CD4-positive, alpha-beta memory T cell (primary cell): ENCODE measurements at regions not wholly inside any gene's neighbourhood (a gene's known extent, or its start where the extent isn't known, plus 50 kb on each side); places are given as distances from the start of the nearest gene placed in this dataset.

ENCODE experiments used
- CTCF ChIA-PET: fragments of 350-600 bp; sonication (Branson Sonifier 250); formaldehyde crosslinking; loops from one replicate; lab custom pipeline; 2021; ENCODE audit warnings: inconsistent platforms; ENCODE audit not compliant: partially characterized antibody; lab: Charles Lee
- POLR2A ChIA-PET: fragments of 350-600 bp; sonication (Branson Sonifier 250); formaldehyde crosslinking; loops from one replicate; lab custom pipeline; 2021; ENCODE audit not compliant: partially characterized antibody; lab: Charles Lee
- DNase-seq, 5 donors: peaks; one replicate each; pipeline versions ENCODE4 v3.0.0 to v3.0.0-alpha.2; 2020 to 2022; ENCODE audit warnings: mixed read lengths in 1 of 5
- H3K27ac ChIP-seq: one replicate; pipeline ENCODE4 v1.7.0; 2013; ENCODE audit warnings: low read depth, low read length
- H3K27me3 ChIP-seq: 2 replicates; pipeline ENCODE4 v1.7.0; 2013; ENCODE audit warnings: mild to moderate bottlenecking, low read length, moderate library complexity; ENCODE audit not compliant: insufficient read depth
- H3K36me3 ChIP-seq: 2 replicates; pipeline ENCODE4 v1.7.0; 2013; ENCODE audit warnings: mild to moderate bottlenecking, low read length, moderate library complexity; ENCODE audit not compliant: insufficient read depth
- H3K4me1 ChIP-seq: 2 replicates; pipeline ENCODE4 v1.7.0; 2013; ENCODE audit warnings: mild to moderate bottlenecking, low read length, moderate library complexity; ENCODE audit not compliant: insufficient read depth
- H3K4me3 ChIP-seq, 2 donors: one replicate each; pipeline ENCODE4 v1.7.0; 2013; ENCODE audit warnings: low read length in 2 of 2, mild to moderate bottlenecking in 1 of 2
- H3K9me3 ChIP-seq, 2 donors: one replicate each; pipeline ENCODE4 v1.7.0; 2013; ENCODE audit warnings: low read length in 2 of 2, control low read depth in 1 of 2; ENCODE audit not compliant: control insufficient read depth in 1 of 2
- H3K27ac Mint-ChIP-seq, 7 donors: one replicate each; pipeline ENCODE4 v1.8.0; 2020 to 2021; ENCODE audit warnings: mixed read lengths in 7 of 7, mild to moderate bottlenecking in 6 of 7, inconsistent platforms in 3 of 7, moderate library complexity in 3 of 7
- H3K27me3 Mint-ChIP-seq, 2 donors: one replicate each; pipeline ENCODE4 v1.8.0; 2020 to 2021; ENCODE audit warnings: mixed read lengths in 2 of 2
- H3K36me3 Mint-ChIP-seq, 2 donors: one replicate each; pipeline ENCODE4 v1.8.0; 2020 to 2021; ENCODE audit warnings: mixed read lengths in 2 of 2, inconsistent platforms in 1 of 2, mild to moderate bottlenecking in 1 of 2
- H3K4me1 Mint-ChIP-seq, 4 donors: one replicate each; pipeline ENCODE4 v1.8.0; 2020 to 2021; ENCODE audit warnings: mixed read lengths in 4 of 4, mild to moderate bottlenecking in 1 of 4
- H3K4me3 Mint-ChIP-seq, 8 donors: one replicate each; pipeline ENCODE4 v1.8.0; 2020 to 2021; ENCODE audit warnings: mixed read lengths in 8 of 8, mild to moderate bottlenecking in 7 of 8, moderate library complexity in 6 of 8, inconsistent platforms in 3 of 8
- H3K9me3 Mint-ChIP-seq, 8 donors: one replicate each; pipeline ENCODE4 v1.8.0; 2020 to 2021; ENCODE audit warnings: mixed read lengths in 8 of 8, mild to moderate bottlenecking in 5 of 8, inconsistent platforms in 3 of 8, moderate library complexity in 1 of 8
- intact Hi-C: fragments of 100-400 bp; cut with micrococcal nuclease; formaldehyde crosslinking; loops from one replicate; pipeline ENCODE4 v1.15.1; 2023

GRCh38 chr5:18503797-18504328 is 869.6 kb downstream of the TAF11L14 start:
- DNase-seq: no peak
- H3K4me3 ChIP-seq: no peak overlapping the region
- H3K27ac Mint-ChIP-seq: no peak overlapping the region
- H3K9me3 Mint-ChIP-seq: peaks cover 0 to 14% (median under 1%) of the 10 kb centered on the region in 8 donors
- H3K36me3 ChIP-seq: no peaks in the 10 kb centered on the region
- no peak overlapping the region for H3K4me3 Mint-ChIP-seq
- no peaks in the 10 kb centered on the region for H3K36me3 Mint-ChIP-seq
- intact Hi-C loops: no loop called here
- H3K4me1 Mint-ChIP-seq: no peaks in the 10 kb centered on the region
- H3K27ac ChIP-seq: no peak overlapping the region
- no peaks in the 10 kb centered on the region for H3K4me1 ChIP-seq
- no peaks in the 10 kb centered on the region for H3K27me3 ChIP-seq
- ChIA-PET POLR2A (no interaction called here), CTCF (no interaction called here)
- H3K27me3 Mint-ChIP-seq: no peaks in the 10 kb centered on the region
- no peaks in the 10 kb centered on the region for H3K9me3 ChIP-seq

DNA sequence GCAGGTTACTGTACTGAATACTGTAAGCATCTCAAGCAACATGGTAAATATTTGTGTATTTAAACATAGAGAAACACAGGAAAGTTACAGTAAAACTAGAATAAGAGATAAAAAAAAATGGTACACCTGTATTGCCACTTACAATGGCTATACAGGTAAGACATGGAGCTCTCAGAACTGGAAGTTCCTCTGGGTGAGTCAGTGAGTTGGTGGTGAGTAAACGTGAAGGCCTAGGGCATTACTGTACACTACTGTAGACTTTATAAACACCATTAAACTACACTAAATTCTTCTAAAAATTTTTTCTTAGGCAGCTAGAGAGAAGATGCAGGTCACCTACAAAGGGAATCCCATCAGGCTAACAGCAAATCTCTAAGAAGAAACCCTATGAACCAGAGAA is 872.9 kb downstream of the TAF11L14 start:
- Mint-ChIP-seq H3K36me3 (no peaks in the 10 kb centered on the region), H3K9me3 (peaks cover 0 to 21% (median 2%) of the 10 kb centered on the region in 8 donors), H3K27me3 (no peaks in the 10 kb centered on the region), H3K27ac (no peak overlapping the region), H3K4me1 (no peaks in the 10 kb centered on the region), H3K4me3 (no peak overlapping the region)
- no peaks in the 10 kb centered on the region for H3K4me1 ChIP-seq
- no peak overlapping the region for H3K27ac ChIP-seq
- CTCF ChIA-PET: no interaction called here
- no peaks in the 10 kb centered on the region for H3K27me3 ChIP-seq
- intact Hi-C loops: no loop called here
- POLR2A ChIA-PET: no interaction called here
- H3K9me3 ChIP-seq: no peaks in the 10 kb centered on the region
- DNase-seq: no peak
- H3K4me3 ChIP-seq: no peak overlapping the region
- no peaks in the 10 kb centered on the region for H3K36me3 ChIP-seq

DNA sequence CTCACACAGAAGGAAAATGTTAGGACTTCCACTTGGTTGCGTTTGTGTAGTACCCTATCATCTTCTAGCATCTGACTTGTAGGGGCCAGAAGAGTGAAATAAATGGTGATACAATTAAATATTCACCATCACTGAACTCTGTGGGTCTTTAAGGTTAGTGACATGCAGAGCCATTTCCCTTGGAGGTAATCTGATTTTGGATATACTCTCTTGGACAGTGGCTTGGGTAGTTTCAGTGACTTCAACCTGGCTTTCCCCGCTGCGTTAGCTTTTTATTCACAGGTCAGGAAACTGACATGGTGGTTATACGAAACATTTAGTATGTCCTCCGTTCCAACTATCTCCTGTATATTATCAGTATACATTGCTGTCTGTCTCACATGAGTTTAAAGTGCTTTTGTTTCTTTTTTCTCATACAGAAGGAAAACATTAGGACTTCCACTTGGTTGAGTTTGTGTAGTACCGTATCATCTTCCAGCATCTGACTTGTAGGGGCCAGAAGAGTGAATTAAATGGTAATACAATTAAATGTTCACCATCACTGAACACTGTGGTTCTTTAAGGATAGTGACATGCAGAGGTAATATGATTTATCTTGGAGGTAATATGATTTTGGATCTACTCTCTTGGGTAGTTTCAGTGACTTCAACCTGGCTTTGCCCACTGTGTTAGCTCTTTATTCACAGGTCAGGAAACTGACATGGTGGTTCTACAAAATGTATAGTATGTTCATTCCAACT is 883.6 kb downstream of the TAF11L14 start:
- no peak overlapping the region for H3K27ac Mint-ChIP-seq
- Histone ChIP-seq H3K9me3 (no peaks in the 10 kb centered on the region), H3K27me3 (no peaks in the 10 kb centered on the region), H3K27ac (no peak overlapping the region), H3K4me1 (no peaks in the 10 kb centered on the region), H3K36me3 (no peaks in the 10 kb centered on the region), H3K4me3 (no peak overlapping the region)
- intact Hi-C loops: no loop called here
- DNase-seq: no peak
- ChIA-PET POLR2A (no interaction called here), CTCF (no interaction called here)
- no peaks in the 10 kb centered on the region for H3K27me3 Mint-ChIP-seq
- H3K36me3 Mint-ChIP-seq: no peaks in the 10 kb centered on the region
- H3K9me3 Mint-ChIP-seq: peaks cover 0 to 28% (median 14%) of the 10 kb centered on the region in 8 donors
- no peaks in the 10 kb centered on the region for H3K4me1 Mint-ChIP-seq
- H3K4me3 Mint-ChIP-seq: no peak overlapping the region

DNA sequence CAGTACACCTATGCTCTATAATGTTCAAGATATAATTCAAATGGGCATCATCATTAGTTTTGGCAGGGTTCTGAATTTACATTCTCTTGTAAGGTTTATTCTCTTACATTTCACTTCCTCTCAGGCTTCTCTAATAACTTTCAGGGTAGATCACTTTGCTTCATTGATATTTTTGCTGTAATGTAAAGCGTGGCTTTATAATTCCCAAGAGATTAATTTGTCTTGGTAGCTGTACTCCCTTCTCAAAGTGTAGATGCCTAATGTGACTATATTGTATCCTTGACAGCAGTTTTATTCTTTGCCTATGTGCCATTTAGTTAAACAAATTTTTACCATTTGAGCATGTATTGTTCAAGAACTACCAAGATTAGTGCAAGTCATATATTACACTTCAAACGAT is 889.1 kb downstream of the TAF11L14 start:
- Mint-ChIP-seq H3K36me3 (no peaks in the 10 kb centered on the region), H3K9me3 (peaks cover 0 to 22% (median 11%) of the 10 kb centered on the region in 8 donors), H3K27ac (no peak overlapping the region), H3K4me3 (no peak overlapping the region), H3K27me3 (no peaks in the 10 kb centered on the region), H3K4me1 (no peaks in the 10 kb centered on the region)
- no peaks in the 10 kb centered on the region for H3K27me3 ChIP-seq
- ChIA-PET POLR2A (no interaction called here), CTCF (no interaction called here)
- no peak for DNase-seq
- H3K36me3 ChIP-seq: no peaks in the 10 kb centered on the region
- no peak overlapping the region for H3K27ac ChIP-seq
- H3K4me3 ChIP-seq: no peak overlapping the region
- H3K4me1 ChIP-seq: no peaks in the 10 kb centered on the region
- no peaks in the 10 kb centered on the region for H3K9me3 ChIP-seq
- intact Hi-C loops: no loop called here

DNA sequence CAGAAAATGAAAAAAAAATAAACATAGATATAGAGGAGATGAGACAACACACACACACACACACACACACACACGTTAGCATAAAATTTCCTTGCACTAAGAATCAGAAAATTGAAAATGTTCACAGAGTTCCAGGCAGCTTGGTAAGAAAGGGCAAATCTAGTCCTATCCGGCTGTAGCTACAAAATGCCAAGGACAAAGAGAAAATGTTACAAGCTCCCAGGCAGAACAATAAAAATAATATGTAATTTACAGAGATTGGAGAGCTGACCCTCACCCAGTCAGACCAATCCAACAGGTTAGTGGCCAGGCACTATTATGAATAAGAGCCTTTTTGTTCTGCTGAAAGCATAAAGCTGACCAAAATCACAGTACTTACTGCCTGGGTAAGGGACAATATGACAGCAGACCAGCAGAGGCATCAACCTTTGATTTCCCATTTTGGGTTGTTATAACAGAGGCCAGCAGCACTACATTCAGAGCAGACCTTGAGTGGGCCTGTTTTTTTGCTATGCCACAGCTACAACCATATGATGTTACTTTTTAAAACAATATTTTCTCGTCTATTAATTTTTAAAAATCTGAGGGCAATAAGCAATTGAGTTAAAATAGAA is 892.6 kb downstream of the TAF11L14 start:
- Mint-ChIP-seq H3K27me3 (no peaks in the 10 kb centered on the region), H3K9me3 (no peaks in the 10 kb centered on the region), H3K27ac (no peak overlapping the region), H3K4me3 (no peak overlapping the region), H3K4me1 (no peaks in the 10 kb centered on the region), H3K36me3 (no peaks in the 10 kb centered on the region)
- no peak for DNase-seq
- ChIA-PET POLR2A (no interaction called here), CTCF (no interaction called here)
- Histone ChIP-seq H3K27me3 (no peaks in the 10 kb centered on the region), H3K4me1 (no peaks in the 10 kb centered on the region), H3K9me3 (no peaks in the 10 kb centered on the region), H3K27ac (no peak overlapping the region), H3K4me3 (no peak overlapping the region), H3K36me3 (no peaks in the 10 kb centered on the region)
- intact Hi-C loops: no loop called here

DNA sequence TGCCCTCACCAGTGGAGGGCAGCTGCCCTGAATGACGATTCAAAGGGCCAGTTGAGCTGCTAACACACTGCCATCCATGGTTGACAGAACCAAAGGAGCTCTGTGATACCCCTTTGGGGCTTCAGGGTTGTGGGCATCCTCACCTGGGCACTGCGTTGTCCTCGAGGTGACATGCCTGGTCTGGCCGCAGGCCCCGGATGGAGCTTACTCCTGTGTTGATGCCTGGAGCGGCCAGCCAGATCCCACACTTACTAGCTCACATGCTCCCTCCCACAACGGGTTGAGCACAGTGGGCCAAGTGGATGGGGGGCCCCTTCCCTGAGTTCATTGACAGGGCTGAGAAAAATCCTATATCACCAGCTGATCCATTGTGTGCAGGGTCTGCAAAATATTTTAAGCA is 898.9 kb downstream of the TAF11L14 start:
- CTCF ChIA-PET: no interaction called here
- no peaks in the 10 kb centered on the region for H3K27me3 ChIP-seq
- no peak overlapping the region for H3K4me3 ChIP-seq
- no peak overlapping the region for H3K27ac ChIP-seq
- Mint-ChIP-seq H3K27me3 (no peaks in the 10 kb centered on the region), H3K4me1 (no peaks in the 10 kb centered on the region), H3K9me3 (peaks cover 0 to 18% (median 0%) of the 10 kb centered on the region in 8 donors), H3K36me3 (no peaks in the 10 kb centered on the region), H3K27ac (no peak overlapping the region), H3K4me3 (no peak overlapping the region)
- no peaks in the 10 kb centered on the region for H3K4me1 ChIP-seq
- H3K36me3 ChIP-seq: no peaks in the 10 kb centered on the region
- no peaks in the 10 kb centered on the region for H3K9me3 ChIP-seq
- DNase-seq: no peak
- intact Hi-C loops: no loop called here
- POLR2A ChIA-PET: no interaction called here

DNA sequence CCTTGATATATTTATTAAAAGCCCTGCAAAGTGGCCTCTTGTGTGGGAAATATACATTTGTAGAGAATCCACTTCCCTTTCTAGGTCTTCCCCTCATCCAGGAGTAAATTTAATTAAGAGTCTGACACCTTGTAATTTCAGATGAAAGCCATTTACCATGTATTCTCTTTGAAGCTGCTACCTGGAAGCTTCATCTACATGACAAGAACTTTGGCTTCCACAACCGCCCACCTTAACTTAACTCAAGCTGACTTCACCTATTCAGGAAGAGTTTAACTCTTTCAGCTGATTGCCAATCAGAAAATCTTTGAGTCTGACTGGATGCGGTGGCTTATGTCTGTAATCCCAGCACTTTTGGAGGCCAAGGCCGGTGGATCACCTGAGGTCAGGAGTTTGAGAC is 899.9 kb downstream of the TAF11L14 start:
- no peaks in the 10 kb centered on the region for H3K27me3 Mint-ChIP-seq
- H3K4me1 Mint-ChIP-seq: no peaks in the 10 kb centered on the region
- no peaks in the 10 kb centered on the region for H3K36me3 Mint-ChIP-seq
- H3K4me3 ChIP-seq: no peak overlapping the region
- no peaks in the 10 kb centered on the region for H3K4me1 ChIP-seq
- no peaks in the 10 kb centered on the region for H3K36me3 ChIP-seq
- no peak for DNase-seq
- H3K27ac ChIP-seq: no peak overlapping the region
- no peaks in the 10 kb centered on the region for H3K27me3 ChIP-seq
- no peak overlapping the region for H3K4me3 Mint-ChIP-seq
- ChIA-PET CTCF (no interaction called here), POLR2A (no interaction called here)
- H3K9me3 Mint-ChIP-seq: peaks cover 0 to 19% (median 0%) of the 10 kb centered on the region in 8 donors
- H3K9me3 ChIP-seq: no peaks in the 10 kb centered on the region
- H3K27ac Mint-ChIP-seq: no peak overlapping the region
- intact Hi-C loops: no loop called here
